Karpas-422 (cell line): ENCODE measurements at regions not wholly inside any gene's neighbourhood (a gene's known extent, or its start where the extent isn't known, plus 50 kb on each side); places are given as distances from the start of the nearest gene placed in this dataset.

Experiments used
- DNase-seq: peaks from one replicate; pipeline ENCODE4 v3.0.0-alpha.2; 2015
- H2AFZ ChIP-seq: fragments of 200-600 bp; sonication (generic); 2 replicates; pipeline ENCODE4 v1.6.1; 2014; ENCODE audit warnings: antibody characterized with exemption, low read length, mixed read lengths
- H3K27ac ChIP-seq: fragments of 200-600 bp; sonication (generic); 2 replicates; pipeline ENCODE4 v1.5.1; 2014; ENCODE audit warnings: mild to moderate bottlenecking, low read length, moderate library complexity
- H3K27me3 ChIP-seq: fragments of 200-600 bp; sonication (generic); 2 replicates; pipeline ENCODE4 v1.6.1; 2014; ENCODE audit warnings: low read length, mixed read lengths
- H3K36me3 ChIP-seq: fragments of 200-600 bp; sonication (generic); 2 replicates; pipeline ENCODE4 v1.6.1; 2014; ENCODE audit warnings: low read length, mixed read lengths; ENCODE audit not compliant: insufficient read depth
- H3K4me1 ChIP-seq: fragments of 200-600 bp; sonication (generic); 2 replicates; pipeline ENCODE4 v1.6.1; 2014; ENCODE audit warnings: mild to moderate bottlenecking, low read length, mixed read lengths
- H3K4me2 ChIP-seq: fragments of 200-600 bp; sonication (generic); 2 replicates; pipeline ENCODE4 v1.6.1; 2014; ENCODE audit warnings: low read length, low read depth, mild to moderate bottlenecking; ENCODE audit not compliant: poor library complexity, severe bottlenecking
- H3K4me3 ChIP-seq: fragments of 200-600 bp; sonication (generic); 2 replicates; pipeline ENCODE4 v1.5.1; 2014; ENCODE audit warnings: mild to moderate bottlenecking, antibody characterized with exemption, low read length, mixed read lengths
- H3K79me2 ChIP-seq: fragments of 200-600 bp; sonication (generic); 2 replicates; pipeline ENCODE4 v1.6.1; 2014; ENCODE audit warnings: mild to moderate bottlenecking, low read length, mixed read lengths
- H3K9ac ChIP-seq: fragments of 200-600 bp; sonication (generic); 2 replicates; pipeline ENCODE4 v1.6.0; 2014; ENCODE audit warnings: low read length
- H3K9me2 ChIP-seq: fragments of 200-600 bp; sonication (generic), shearing (Covaris generic); replicated peaks from 2 replicates; pipeline ENCODE4 v1.6.0; 2014; ENCODE audit warnings: mild to moderate bottlenecking, low read length, moderate library complexity; ENCODE audit not compliant: insufficient read depth
- H3K9me3 ChIP-seq: fragments of 300-700, 200-600 bp; sonication (generic); 2 replicates; pipeline ENCODE4 v1.6.1; 2014; ENCODE audit warnings: low read length, mixed read lengths
- H4K20me1 ChIP-seq: fragments of 200-600 bp; sonication (generic); 2 replicates; pipeline ENCODE4 v1.6.1; 2014; ENCODE audit warnings: mild to moderate bottlenecking, antibody characterized with exemption, low read length, low read depth; ENCODE audit not compliant: insufficient read depth

DNA sequence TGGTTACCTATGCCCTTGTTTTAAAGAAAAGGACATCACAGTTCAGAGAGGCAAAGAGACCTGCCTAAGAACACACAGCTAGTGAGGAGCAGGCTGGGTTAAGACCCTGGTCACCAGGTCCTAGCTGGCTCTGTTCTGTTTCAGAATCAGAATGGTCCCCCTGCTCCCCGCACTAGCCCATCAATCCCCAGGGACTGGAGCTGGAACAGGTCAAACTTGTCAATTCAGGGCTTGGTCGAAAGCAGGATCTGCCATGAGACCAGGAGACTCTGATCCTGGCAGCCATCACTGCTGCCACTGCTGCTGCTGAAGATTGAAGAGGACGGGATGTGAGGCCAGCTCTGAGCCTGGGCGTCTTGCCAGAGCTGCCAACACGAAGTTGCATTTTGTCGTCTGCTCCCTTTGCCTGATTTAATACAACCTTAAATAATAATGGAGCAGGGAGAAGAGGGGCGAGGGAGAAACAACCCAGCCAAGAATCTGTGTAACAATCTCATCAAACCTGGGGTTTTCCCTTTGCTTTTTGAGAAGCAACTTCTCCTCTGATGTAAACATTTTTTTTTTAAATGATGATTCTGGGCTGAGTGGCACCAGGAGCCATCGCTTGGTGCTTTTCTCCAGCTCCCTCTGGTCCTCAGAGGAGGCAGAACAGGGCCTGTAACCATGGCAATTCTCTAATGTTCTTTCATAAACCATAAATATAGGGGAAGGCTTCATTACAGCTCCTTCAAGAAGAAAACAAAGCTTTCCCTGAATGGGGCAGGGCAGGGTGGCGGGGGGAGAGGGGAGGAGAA, 119.0 kb upstream of the SORCS3 start:
- Histone ChIP-seq H3K27ac (no peak overlapping the region), H3K4me2 (no peak overlapping the region), H3K27me3 (no peaks in the 10 kb centered on the region), H4K20me1 (no peaks in the 10 kb centered on the region), H3K79me2 (no peaks in the 10 kb centered on the region), H3K36me3 (no peaks in the 10 kb centered on the region), H3K9me2 (no peaks in the 10 kb centered on the region), H3K4me3 (no peak overlapping the region), H2AFZ (no peak overlapping the region), H3K9ac (no peak overlapping the region), H3K4me1 (no peaks in the 10 kb centered on the region), H3K9me3 (no peaks in the 10 kb centered on the region)
- no peak for DNase-seq

DNA sequence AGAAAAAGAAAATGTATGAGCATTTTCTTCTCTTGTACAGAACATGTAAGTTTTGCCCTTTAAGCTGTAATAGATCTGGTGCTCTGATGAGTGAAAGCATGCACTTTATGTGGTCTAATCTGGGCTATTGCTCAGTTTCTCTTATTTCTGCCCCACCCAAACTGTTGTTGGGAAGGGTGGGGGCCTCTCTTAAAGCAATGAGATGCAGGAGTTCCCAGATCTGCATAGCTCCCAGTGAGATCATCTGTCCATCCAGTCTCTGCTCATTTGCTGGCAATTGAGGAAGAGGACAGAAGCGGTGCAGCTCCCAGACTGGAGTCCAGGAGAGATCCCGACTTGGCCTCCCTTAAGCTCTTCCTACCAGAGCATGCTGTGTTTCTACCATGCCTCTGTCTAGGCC, 114.9 kb upstream of the SORCS3 start:
- Histone ChIP-seq H4K20me1 (no peaks in the 10 kb centered on the region), H3K9me3 (no peaks in the 10 kb centered on the region), H3K79me2 (no peaks in the 10 kb centered on the region), H3K9ac (no peak overlapping the region), H3K36me3 (no peaks in the 10 kb centered on the region), H3K4me2 (no peak overlapping the region), H2AFZ (no peak overlapping the region), H3K4me3 (no peak overlapping the region), H3K27ac (no peak overlapping the region), H3K4me1 (no peaks in the 10 kb centered on the region), H3K27me3 (no peaks in the 10 kb centered on the region), H3K9me2 (no peaks in the 10 kb centered on the region)
- DNase-seq, result no peak

DNA sequence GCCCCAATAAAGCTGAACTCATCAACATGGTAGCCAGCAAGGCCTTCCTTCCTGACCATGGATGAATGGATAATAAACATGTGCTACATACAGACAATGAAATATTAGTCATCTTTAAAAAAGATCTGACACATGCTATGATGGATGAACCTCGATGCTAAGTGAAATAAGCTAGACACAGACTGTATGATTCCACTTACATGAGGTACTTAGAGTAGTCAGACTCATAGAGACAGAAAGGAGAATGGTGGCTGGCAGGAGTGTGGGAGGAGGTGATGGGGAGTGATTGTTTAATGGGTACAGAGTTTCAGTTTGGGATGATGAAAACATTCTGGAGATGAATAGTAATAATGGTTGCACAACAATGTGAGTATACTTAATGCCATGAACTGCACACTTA, 114.1 kb upstream of the SORCS3 start:
- H3K9me2 ChIP-seq, result no peaks in the 10 kb centered on the region
- H2AFZ ChIP-seq, result no peak overlapping the region
- H3K9me3 ChIP-seq, result no peaks in the 10 kb centered on the region
- H3K4me3 ChIP-seq, result no peak overlapping the region
- H3K4me1 ChIP-seq, result no peaks in the 10 kb centered on the region
- no peak overlapping the region for H3K4me2 ChIP-seq
- no peaks in the 10 kb centered on the region for H3K27me3 ChIP-seq
- H3K27ac ChIP-seq, result no peak overlapping the region
- DNase-seq, result no peak
- no peaks in the 10 kb centered on the region for H4K20me1 ChIP-seq
- no peak overlapping the region for H3K9ac ChIP-seq
- no peaks in the 10 kb centered on the region for H3K36me3 ChIP-seq
- H3K79me2 ChIP-seq, result no peaks in the 10 kb centered on the region

DNA sequence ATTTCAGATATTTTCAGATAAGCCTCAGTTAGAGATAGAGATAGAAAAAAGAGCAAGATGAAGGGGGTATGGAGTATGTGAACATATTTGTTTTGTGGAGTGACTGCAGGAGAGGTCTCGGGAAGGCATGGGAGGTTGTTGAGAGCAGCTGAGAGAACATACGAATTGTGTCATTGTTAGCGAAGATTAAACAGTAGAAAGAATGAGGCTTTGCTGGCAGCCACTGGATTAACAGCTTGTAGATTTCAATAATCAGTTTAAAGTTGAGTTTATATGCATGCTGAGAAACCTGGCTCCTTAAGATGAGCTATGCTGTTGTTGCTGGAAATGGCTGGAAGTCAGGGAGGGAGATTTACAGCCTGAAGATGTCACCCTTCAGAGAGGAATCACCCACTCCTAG, 100.9 kb upstream of the SORCS3 start:
- H3K27ac ChIP-seq, result no peak overlapping the region
- H3K36me3 ChIP-seq, result no peaks in the 10 kb centered on the region
- H3K4me1 ChIP-seq, result no peaks in the 10 kb centered on the region
- H2AFZ ChIP-seq, result no peak overlapping the region
- DNase-seq, result no peak
- no peaks in the 10 kb centered on the region for H3K9me3 ChIP-seq
- no peaks in the 10 kb centered on the region for H3K9me2 ChIP-seq
- H4K20me1 ChIP-seq, result no peaks in the 10 kb centered on the region
- H3K27me3 ChIP-seq, result no peaks in the 10 kb centered on the region
- H3K9ac ChIP-seq, result no peak overlapping the region
- H3K79me2 ChIP-seq, result no peaks in the 10 kb centered on the region
- H3K4me2 ChIP-seq, result no peak overlapping the region
- no peak overlapping the region for H3K4me3 ChIP-seq

DNA sequence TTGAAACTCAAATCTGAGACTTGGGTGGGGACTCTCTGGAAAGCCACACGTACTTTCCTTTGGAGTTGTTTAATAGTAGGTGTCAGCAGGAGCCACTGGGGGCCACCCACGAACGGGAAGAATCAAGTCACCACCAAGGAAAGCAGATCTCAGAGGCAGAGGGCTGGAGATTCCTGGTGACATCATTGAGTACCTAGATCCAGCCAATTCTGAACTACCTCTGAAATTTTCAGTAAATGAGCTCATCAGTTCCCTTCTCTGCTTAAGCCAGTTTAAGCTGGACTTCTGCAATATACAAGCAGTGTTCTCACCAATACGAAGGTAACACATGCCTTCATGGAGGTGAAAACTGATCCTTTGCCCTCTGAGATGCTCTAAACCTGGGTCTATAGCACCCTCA, 99.3 kb upstream of the SORCS3 start:
- Histone ChIP-seq H3K27ac (no peak overlapping the region), H4K20me1 (no peaks in the 10 kb centered on the region)

DNA sequence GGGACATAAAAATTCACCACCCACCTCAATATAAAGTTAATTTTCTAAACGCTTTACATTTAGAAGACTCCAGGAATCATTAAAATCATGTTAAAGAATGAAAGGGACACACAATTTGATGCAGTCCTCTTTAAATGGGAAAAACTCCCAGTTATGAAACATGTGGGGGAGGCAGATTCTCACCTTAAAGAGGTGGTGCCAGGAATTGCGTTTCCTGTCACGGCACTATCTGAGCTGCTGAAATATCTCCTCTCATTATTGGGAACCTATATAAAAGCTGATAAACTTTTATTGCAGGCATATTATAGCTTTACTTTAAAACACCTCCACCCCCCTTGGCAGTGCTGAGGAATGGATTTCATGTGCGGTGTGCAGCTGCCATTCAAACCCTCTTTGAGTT, 94.8 kb upstream of the SORCS3 start:
- no peak for DNase-seq
- Histone ChIP-seq H3K36me3 (no peaks in the 10 kb centered on the region), H3K9me3 (no peaks in the 10 kb centered on the region), H4K20me1 (no peaks in the 10 kb centered on the region), H3K4me1 (no peaks in the 10 kb centered on the region), H3K9ac (no peak overlapping the region), H3K4me2 (no peak overlapping the region), H3K27ac (no peak overlapping the region), H2AFZ (no peak overlapping the region), H3K4me3 (no peak overlapping the region), H3K9me2 (no peaks in the 10 kb centered on the region), H3K27me3 (no peaks in the 10 kb centered on the region), H3K79me2 (no peaks in the 10 kb centered on the region)

More for the DNA sequence above, 99.3 kb upstream of the SORCS3 start:
- Histone ChIP-seq H3K36me3 (no peaks in the 10 kb centered on the region), H3K9me2 (no peaks in the 10 kb centered on the region), H3K9ac (no peak overlapping the region), H3K79me2 (no peaks in the 10 kb centered on the region), H3K4me3 (no peak overlapping the region), H3K27me3 (no peaks in the 10 kb centered on the region), H3K4me2 (no peak overlapping the region), H3K4me1 (no peaks in the 10 kb centered on the region), H2AFZ (no peak overlapping the region), H3K9me3 (no peaks in the 10 kb centered on the region)
- DNase-seq, result no peak

DNA sequence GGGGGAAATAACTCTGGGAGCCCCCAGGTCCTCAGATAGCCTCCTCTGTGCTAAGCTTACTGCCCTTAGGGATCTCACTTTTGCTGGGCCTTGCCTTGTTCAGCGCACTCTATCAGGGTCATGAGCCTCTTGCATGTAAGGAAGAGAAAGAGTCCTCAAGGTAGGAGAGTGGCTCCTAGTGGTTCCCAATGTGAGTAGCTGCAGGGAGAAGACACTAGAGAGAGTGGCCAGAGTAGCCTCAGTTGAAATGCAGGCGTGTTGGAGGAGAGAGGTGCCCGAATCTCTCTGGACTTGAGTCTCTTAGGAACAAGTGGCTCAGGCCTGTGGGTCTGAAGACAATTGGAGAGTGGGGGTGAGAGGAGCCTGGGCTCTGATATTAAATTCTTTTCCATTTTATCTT, 94.3 kb upstream of the SORCS3 start:
- H3K4me3 ChIP-seq, result no peak overlapping the region
- H3K79me2 ChIP-seq, result no peaks in the 10 kb centered on the region
- no peak overlapping the region for H3K9ac ChIP-seq
- H3K9me3 ChIP-seq, result no peaks in the 10 kb centered on the region
- H3K27ac ChIP-seq, result no peak overlapping the region
- H3K36me3 ChIP-seq, result no peaks in the 10 kb centered on the region
- no peak for DNase-seq
- H3K27me3 ChIP-seq, result no peaks in the 10 kb centered on the region
- no peak overlapping the region for H3K4me2 ChIP-seq
- H3K9me2 ChIP-seq, result no peaks in the 10 kb centered on the region
- no peaks in the 10 kb centered on the region for H4K20me1 ChIP-seq
- no peak overlapping the region for H2AFZ ChIP-seq
- H3K4me1 ChIP-seq, result no peaks in the 10 kb centered on the region

DNA sequence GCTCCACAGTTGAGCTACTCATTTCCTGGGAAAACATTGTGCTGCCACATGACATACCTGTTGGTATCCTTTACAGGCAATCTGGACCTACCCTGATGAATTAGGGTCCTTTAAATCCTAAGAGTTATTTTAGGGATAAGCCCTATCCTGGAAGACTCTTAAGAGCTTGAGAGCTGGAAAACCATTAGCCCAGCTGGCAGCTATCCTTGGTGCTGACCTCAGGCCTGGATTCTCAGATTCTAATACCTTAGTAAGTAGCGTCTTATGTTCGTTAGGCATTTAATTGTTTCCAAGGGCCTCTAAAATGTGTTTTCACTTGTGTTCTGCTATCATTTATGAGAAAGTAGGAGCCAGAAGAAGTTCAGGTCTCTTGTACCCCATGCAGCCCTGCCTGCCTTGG, 93.0 kb upstream of the SORCS3 start:
- no peak for DNase-seq
- H3K4me2 ChIP-seq, result no peak overlapping the region
- H3K36me3 ChIP-seq, result no peaks in the 10 kb centered on the region
- H3K4me1 ChIP-seq, result no peaks in the 10 kb centered on the region
- no peaks in the 10 kb centered on the region for H4K20me1 ChIP-seq
- no peak overlapping the region for H3K27ac ChIP-seq
- H2AFZ ChIP-seq, result no peak overlapping the region
- H3K4me3 ChIP-seq, result no peak overlapping the region
- H3K79me2 ChIP-seq, result no peaks in the 10 kb centered on the region
- H3K9ac ChIP-seq, result no peak overlapping the region
- H3K9me2 ChIP-seq, result no peaks in the 10 kb centered on the region
- no peaks in the 10 kb centered on the region for H3K27me3 ChIP-seq
- H3K9me3 ChIP-seq, result no peaks in the 10 kb centered on the region
